PC-9 (cell line): ENCODE measurements at regions not wholly inside any gene's neighbourhood (a gene's known extent, or its start where the extent isn't known, plus 50 kb on each side); places are given as distances from the start of the nearest gene placed in this dataset.

Experiments
- CTCF ChIP-seq: fragments of 200-600 bp; sonication (generic); conservative IDR thresholded peaks from 2 replicates; pipeline ENCODE4 v1.6.1; 2017; ENCODE audit warnings: mixed run types, antibody characterized with exemption, mild to moderate bottlenecking, moderate library complexity
- EZH2 ChIP-seq: fragments of 200-600 bp; sonication (generic); IDR thresholded peaks from 2 replicates; pipeline ENCODE4 v1.8.0; 2017; ENCODE audit warnings: antibody characterized with exemption, low read depth

- TF ChIP-seq CTCF (no peak), EZH2 (no peak)
Observed at GRCh38 chrX:459611-460010, 72.9 kb upstream of the PPP2R3B start.
